ENCODE measurements at regions not wholly inside any gene's neighbourhood (a gene's known extent, or its start where the extent isn't known, plus 50 kb on each side); places are given as distances from the start of the nearest gene placed in this dataset.

- DNase-seq (ENCODE audit: low read depth): no peak
- no peak for TF ChIP-seq CTCF (conservative IDR thresholded peaks at IDR 0.05; ENCODE audit: control insufficient read depth, insufficient read depth, low read depth, low read length)
- no peak overlapping the region for H3K4me3 ChIP-seq (ENCODE audit: control insufficient read depth, low read depth, low read length)
These were observed 131.1 kb upstream of the PTGFR start for GRCh38 chr1:78359666-78360065.

GRCh38 chr1:78360584-78360983 is 130.2 kb upstream of the PTGFR start:
- no peak for TF ChIP-seq CTCF (conservative IDR thresholded peaks at IDR 0.05; ENCODE audit: control insufficient read depth, insufficient read depth, low read depth, low read length)
- H3K4me3 ChIP-seq (ENCODE audit: control insufficient read depth, low read depth, low read length): no peak overlapping the region
- DNase-seq (ENCODE audit: low read depth): no peak

- TF ChIP-seq CTCF (conservative IDR thresholded peaks at IDR 0.05; ENCODE audit: control insufficient read depth, insufficient read depth, low read depth, low read length): no peak
- no peak overlapping the region for H3K4me3 ChIP-seq (ENCODE audit: control insufficient read depth, low read depth, low read length)
- DNase-seq (ENCODE audit: low read depth): no peak
These were observed 123.1 kb upstream of the PTGFR start for GRCh38 chr1:78367700-78368099.

GRCh38 chr1:78369546-78369945 is 121.2 kb upstream of the PTGFR start:
- no peak for TF ChIP-seq CTCF (conservative IDR thresholded peaks at IDR 0.05; ENCODE audit: control insufficient read depth, insufficient read depth, low read depth, low read length)
- peak; percentile 61 for DNase-seq (ENCODE audit: low read depth)
- H3K4me3 ChIP-seq (ENCODE audit: control insufficient read depth, low read depth, low read length): no peak overlapping the region

GRCh38 chr1:78370356-78370755 is 120.4 kb upstream of the PTGFR start:
- TF ChIP-seq CTCF (conservative IDR thresholded peaks at IDR 0.05; ENCODE audit: control insufficient read depth, insufficient read depth, low read depth, low read length): no peak
- no peak overlapping the region for H3K4me3 ChIP-seq (ENCODE audit: control insufficient read depth, low read depth, low read length)
- peak; percentile 91 for DNase-seq (ENCODE audit: low read depth)

GRCh38 chr1:78370779-78371482 is 119.8 kb upstream of the PTGFR start:
- no peak overlapping the region for H3K4me3 ChIP-seq (ENCODE audit: control insufficient read depth, low read depth, low read length)
- TF ChIP-seq CTCF (conservative IDR thresholded peaks at IDR 0.05; ENCODE audit: control insufficient read depth, insufficient read depth, low read depth, low read length): no peak
- peak; percentile 98 for DNase-seq (ENCODE audit: low read depth)

GRCh38 chr1:78373676-78374075 is 117.1 kb upstream of the PTGFR start:
- no peak for TF ChIP-seq CTCF (conservative IDR thresholded peaks at IDR 0.05; ENCODE audit: control insufficient read depth, insufficient read depth, low read depth, low read length)
- DNase-seq (ENCODE audit: low read depth): no peak

More at GRCh38 chr1:78373676-78374075, 117.1 kb upstream of the PTGFR start:
- no peak overlapping the region for H3K4me3 ChIP-seq (ENCODE audit: control insufficient read depth, low read depth, low read length)
